Astrocyte of the cerebellum (primary cell): ENCODE measurements at regions not wholly inside any gene's neighbourhood (a gene's known extent, or its start where the extent isn't known, plus 50 kb on each side); places are given as distances from the start of the nearest gene placed in this dataset.

Experiments
- DNase-seq: peaks from one replicate; pipeline ENCODE4 v3.0.0-alpha.2; 2011; ENCODE audit warnings: low read depth
- H3K4me3 ChIP-seq: 2 replicates; pipeline ENCODE4 v1.5.1; 2011; ENCODE audit warnings: mild to moderate bottlenecking, low read depth, low read length, moderate library complexity
- CTCF ChIP-seq: IDR thresholded peaks from 2 replicates; pipeline ENCODE4 v1.5.1; 2012; ENCODE audit warnings: low read length, low read depth, moderate library complexity, mild to moderate bottlenecking; ENCODE audit errors: missing control alignments
- in situ Hi-C: cut with HindIII; loops from 2 replicates; pipeline ENCODE4 v1.10.0; 2017; ENCODE audit warnings: low sequenced_read_pairs

- TF ChIP-seq CTCF, result no peak
- no peak overlapping the region for H3K4me3 ChIP-seq
- in situ Hi-C loops, result no loop called here
- no peak for DNase-seq
Measured at GRCh38 chr18:37654731-37655369, 89.3 kb upstream of the CELF4 start.

GRCh38 chr18:37654034-37654433, 88.4 kb upstream of the CELF4 start:
- in situ Hi-C loops, result no loop called here

GRCh38 chr18:37653618-37654017, 88.0 kb upstream of the CELF4 start:
- no peak overlapping the region for H3K4me3 ChIP-seq
- DNase-seq, result no peak
- no peak for TF ChIP-seq CTCF
- in situ Hi-C loops, result no loop called here

More at GRCh38 chr18:37654034-37654433, 88.4 kb upstream of the CELF4 start:
- no peak for TF ChIP-seq CTCF
- H3K4me3 ChIP-seq, result no peak overlapping the region
- no peak for DNase-seq

GRCh38 chr18:37649930-37650329, 84.3 kb upstream of the CELF4 start:
- TF ChIP-seq CTCF, result no peak
- in situ Hi-C loops, result no loop called here
- no peak overlapping the region for H3K4me3 ChIP-seq
- no peak for DNase-seq

- in situ Hi-C loops, result no loop called here
- H3K4me3 ChIP-seq, result no peak overlapping the region
- TF ChIP-seq CTCF, result no peak
- no peak for DNase-seq
Measured at GRCh38 chr18:37649416-37649815, 83.8 kb upstream of the CELF4 start.

- in situ Hi-C loops, result no loop called here
- DNase-seq, result no peak
- no peak overlapping the region for H3K4me3 ChIP-seq
- no peak for TF ChIP-seq CTCF
Measured at GRCh38 chr18:37641573-37641972, 76.0 kb upstream of the CELF4 start.
